ENCODE measurements at regions not wholly inside any gene's neighbourhood (a gene's known extent, or its start where the extent isn't known, plus 50 kb on each side); places are given as distances from the start of the nearest gene placed in this dataset.

DNA sequence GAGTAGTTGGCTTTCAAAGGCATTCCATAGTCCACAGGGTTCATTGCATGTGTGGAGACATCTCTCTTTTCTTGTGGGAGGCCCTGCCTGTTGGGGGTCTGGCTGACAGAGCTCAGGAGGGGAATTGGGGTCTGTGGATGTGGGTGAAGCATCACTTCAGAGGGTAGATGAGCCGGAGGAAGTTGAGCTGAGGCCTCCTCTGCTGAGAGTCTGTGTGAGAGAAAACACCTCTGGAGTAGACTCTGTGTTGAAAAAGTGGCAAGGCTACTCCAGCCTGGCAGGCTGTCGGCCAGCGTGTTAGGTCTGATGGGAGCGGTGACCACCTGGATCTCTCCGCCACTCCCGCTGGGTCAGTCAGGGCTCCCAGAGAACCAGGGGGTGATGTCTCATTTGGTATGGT, 358.0 kb upstream of the MGMT start:
- Histone ChIP-seq H3K4me2 (ENCODE audit: insufficient read depth, low read length) (no peak overlapping the region), H3K9me3 (replicated peaks; ENCODE audit: control insufficient read depth, insufficient read depth, low read depth, low read length) (no peaks in the 10 kb centered on the region), H3K27ac (ENCODE audit: extremely low read depth, low read depth, low read length) (no peak overlapping the region), H3K9ac (ENCODE audit: insufficient read depth in 1 of 2, low read depth in 2 of 2, low read length in 2 of 2) (no peak overlapping the region), H3K4me3 (no peak overlapping the region), H2AFZ (ENCODE audit: low read depth, low read length) (no peak overlapping the region), H3K4me1 (replicated peaks in 1 of 2; ENCODE audit: control insufficient read depth in 2 of 2, insufficient read depth in 2 of 2, low read length in 2 of 2) (no peaks in the 10 kb centered on the region; a peak in 1 of 5 replicates), H3K9me1 (ENCODE audit: control insufficient read depth, insufficient read depth, low read length) (no peaks in the 10 kb centered on the region), H3K36me3 (ENCODE audit: control insufficient read depth, insufficient read depth, low read length) (no peaks in the 10 kb centered on the region), H3K27me3 (ENCODE audit: control insufficient read depth in 2 of 2, insufficient read depth in 2 of 2, low read length in 2 of 2) (peaks cover 0 to 13% of the 10 kb centered on the region in 2 experiments; a peak in 2 of 5 replicates), H3K79me2 (ENCODE audit: control insufficient read depth, insufficient read depth, low read length) (no peaks in the 10 kb centered on the region), H4K20me1 (replicated peaks; ENCODE audit: control insufficient read depth, insufficient read depth, low read length) (no peaks in the 10 kb centered on the region)
- in situ Hi-C loops (cut with MboI) (no loop called here), intact Hi-C loops (cut with micrococcal nuclease) (no loop called here)
- ATAC-seq: no peak
- no peak for DNase-seq (ENCODE audit: extremely low read depth in 1 of 4, low spot score in 3 of 4)
- 0% methylated on average over 6 of the region's 6 CpGs for WGBS (ENCODE audit: insufficient coverage, low coverage, missing lambda C conversion rate)
- no peak for TF ChIP-seq ZBTB2 (IDR thresholded peaks at IDR 0.05)
- no peak for TF ChIP-seq MXI1 (IDR thresholded peaks at IDR 0.05; ENCODE audit: low read depth, low read length)
- TF ChIP-seq ZNF146 (CRISPR knock-in tag; IDR thresholded peaks at IDR 0.05; ENCODE audit: unreplicated experiment): no peak
- no peak for TF ChIP-seq ZFP30 (CRISPR knock-in tag; IDR thresholded peaks at IDR 0.05; ENCODE audit: borderline replicate concordance)
- no peak for TF ChIP-seq DPF2 (IDR thresholded peaks at IDR 0.05)
- no peak for TF ChIP-seq KAT7 (CRISPR knock-in tag; IDR thresholded peaks at IDR 0.05; ENCODE audit: borderline replicate concordance)
- no TSS peak for BruUV-seq (replicated peaks)
- FAIRE-seq: no peak
- CTCF ChIA-PET (ENCODE audit: low intra/inter-chr PET ratio): no interaction called here
- POLR2A ChIA-PET: no interaction called here

All from K562 (cell line).